ENCODE measurements at regions not wholly inside any gene's neighbourhood (a gene's known extent, or its start where the extent isn't known, plus 50 kb on each side); places are given as distances from the start of the nearest gene placed in this dataset.

DNA sequence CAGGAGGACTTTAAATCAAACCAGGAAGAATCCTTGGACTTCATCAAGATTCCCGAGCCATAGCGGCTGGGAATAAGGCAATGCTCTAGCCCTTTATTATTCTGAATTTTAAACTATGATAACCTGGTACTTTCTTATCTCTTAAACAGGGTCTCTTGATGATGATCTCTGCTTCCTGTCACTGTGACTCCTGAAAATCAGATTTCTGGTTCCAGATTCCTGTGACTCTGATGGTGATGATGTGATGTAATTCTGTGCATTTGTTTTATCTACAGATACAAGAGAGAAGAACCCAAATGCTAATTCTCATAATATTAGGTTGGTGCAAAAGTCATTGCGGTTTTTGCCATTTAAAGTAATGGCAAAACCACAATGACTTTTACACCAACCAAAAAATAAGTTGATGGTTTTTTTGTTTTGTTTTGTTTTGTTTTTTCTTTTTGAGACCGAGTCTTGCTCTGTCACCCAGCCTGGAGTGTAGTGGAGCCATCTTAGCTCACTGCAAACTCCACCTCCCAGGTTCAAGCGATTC, 116.3 kb upstream of the CREB1 start:
- DNase-seq (ENCODE audit: low read depth, low spot score), result no peak
- TF ChIP-seq, protein P1, sequence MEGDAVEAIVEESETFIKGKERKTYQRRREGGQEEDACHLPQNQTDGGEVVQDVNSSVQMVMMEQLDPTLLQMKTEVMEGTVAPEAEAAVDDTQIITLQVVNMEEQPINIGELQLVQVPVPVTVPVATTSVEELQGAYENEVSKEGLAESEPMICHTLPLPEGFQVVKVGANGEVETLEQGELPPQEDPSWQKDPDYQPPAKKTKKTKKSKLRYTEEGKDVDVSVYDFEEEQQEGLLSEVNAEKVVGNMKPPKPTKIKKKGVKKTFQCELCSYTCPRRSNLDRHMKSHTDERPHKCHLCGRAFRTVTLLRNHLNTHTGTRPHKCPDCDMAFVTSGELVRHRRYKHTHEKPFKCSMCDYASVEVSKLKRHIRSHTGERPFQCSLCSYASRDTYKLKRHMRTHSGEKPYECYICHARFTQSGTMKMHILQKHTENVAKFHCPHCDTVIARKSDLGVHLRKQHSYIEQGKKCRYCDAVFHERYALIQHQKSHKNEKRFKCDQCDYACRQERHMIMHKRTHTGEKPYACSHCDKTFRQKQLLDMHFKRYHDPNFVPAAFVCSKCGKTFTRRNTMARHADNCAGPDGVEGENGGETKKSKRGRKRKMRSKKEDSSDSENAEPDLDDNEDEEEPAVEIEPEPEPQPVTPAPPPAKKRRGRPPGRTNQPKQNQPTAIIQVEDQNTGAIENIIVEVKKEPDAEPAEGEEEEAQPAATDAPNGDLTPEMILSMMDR (IDR thresholded peaks at IDR 0.05; ENCODE audit: low read depth, low read length), result no peak
- in situ Hi-C loops (cut with HindIII; ENCODE audit: low sequenced_read_pairs), result no loop called here
- H3K4me3 ChIP-seq (ENCODE audit: low read depth, low read length), result no peak overlapping the region

DNA sequence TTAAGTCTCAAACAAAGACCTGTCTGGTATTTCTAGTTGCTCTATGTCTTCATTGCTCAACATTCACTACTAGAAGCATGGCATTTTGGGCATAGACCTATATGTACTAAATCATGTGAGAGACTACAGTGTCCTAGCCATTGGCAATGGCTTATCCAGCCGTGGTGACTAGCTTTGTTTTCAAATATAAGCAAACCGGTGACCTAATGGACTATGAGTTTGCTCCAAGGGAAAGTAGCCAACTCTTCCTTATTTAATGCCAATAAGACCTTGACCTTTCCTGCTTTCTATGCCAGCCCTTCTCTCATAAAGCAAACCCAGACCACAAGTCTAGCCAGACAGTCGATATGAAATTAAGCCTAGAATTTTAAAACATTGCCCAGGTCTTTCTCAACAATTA, 113.7 kb upstream of the CREB1 start:
- H3K4me3 ChIP-seq (ENCODE audit: low read depth, low read length), result no peak overlapping the region
- in situ Hi-C loops (cut with HindIII; ENCODE audit: low sequenced_read_pairs), result no loop called here
- peak; percentile 29 for DNase-seq (ENCODE audit: low read depth, low spot score)
- TF ChIP-seq, protein P1 (IDR thresholded peaks at IDR 0.05; ENCODE audit: low read depth, low read length), result no peak

DNA sequence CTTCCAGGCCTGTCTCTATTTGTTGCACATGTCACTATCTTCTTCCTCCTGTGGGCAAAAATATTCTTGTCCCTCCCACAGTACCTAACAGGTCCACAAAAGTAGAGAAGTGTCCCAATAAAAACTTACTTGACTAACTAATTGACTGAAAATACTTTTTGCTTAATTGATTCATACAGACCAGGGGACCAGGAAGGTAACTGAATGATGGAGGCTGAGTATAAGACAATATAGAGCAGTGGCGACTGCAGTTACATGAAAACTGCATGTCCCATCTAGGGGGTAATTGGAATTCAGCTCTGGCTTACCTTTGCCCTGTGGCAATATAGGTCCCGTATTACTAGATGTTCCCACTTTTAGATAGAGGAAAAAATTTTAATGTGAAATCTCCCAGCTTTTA, 112.9 kb upstream of the CREB1 start:
- TF ChIP-seq, protein P1 (IDR thresholded peaks at IDR 0.05; ENCODE audit: low read depth, low read length), result no peak
- H3K4me3 ChIP-seq (ENCODE audit: low read depth, low read length), result no peak overlapping the region
- in situ Hi-C loops (cut with HindIII; ENCODE audit: low sequenced_read_pairs), result no loop called here
- no peak for DNase-seq (ENCODE audit: low read depth, low spot score)

DNA sequence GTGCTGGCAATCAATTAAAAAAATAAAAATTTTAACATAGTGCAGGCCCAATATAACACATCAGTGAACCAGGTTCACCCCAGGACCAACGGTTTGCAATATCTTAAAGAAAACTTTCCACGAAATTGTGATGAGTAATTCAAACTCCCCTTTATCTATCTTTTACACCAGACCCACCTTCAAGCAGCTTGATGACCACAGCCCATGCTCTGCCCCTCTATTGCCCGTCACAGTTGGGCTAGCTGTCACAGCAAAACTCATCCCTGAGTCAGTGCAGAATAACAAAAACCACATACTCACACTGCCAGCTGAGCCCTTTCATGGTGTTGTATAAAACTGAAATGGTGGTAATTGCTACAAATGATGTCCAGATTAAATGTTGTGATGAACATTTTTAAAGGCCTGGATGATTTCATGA, 112.5 kb upstream of the CREB1 start:
- TF ChIP-seq, protein P1 (IDR thresholded peaks at IDR 0.05; ENCODE audit: low read depth, low read length), result no peak
- DNase-seq (ENCODE audit: low read depth, low spot score), result no peak
- no peak overlapping the region for H3K4me3 ChIP-seq (ENCODE audit: low read depth, low read length)
- in situ Hi-C loops (cut with HindIII; ENCODE audit: low sequenced_read_pairs), result no loop called here

DNA sequence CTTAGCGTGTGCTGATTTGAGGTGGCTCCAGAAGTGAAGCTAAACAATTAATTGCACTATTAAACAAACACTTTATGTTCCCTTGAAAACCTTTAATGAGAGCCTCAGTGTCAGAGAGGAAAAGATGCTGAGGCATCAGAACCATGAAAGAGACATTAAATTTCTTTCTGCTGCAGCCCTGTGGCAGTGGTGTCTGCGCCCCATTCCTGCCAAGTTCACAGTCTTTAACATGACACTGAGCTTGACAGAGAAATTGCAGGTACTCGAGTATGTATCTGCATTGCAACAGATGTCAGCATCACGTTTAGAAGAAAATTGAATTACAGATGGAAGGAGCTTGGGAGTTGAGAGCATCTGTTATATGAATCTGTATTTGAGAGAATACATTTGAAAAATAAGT, 111.3 kb upstream of the CREB1 start:
- H3K4me3 ChIP-seq (ENCODE audit: low read depth, low read length), result no peak overlapping the region
- DNase-seq (ENCODE audit: low read depth, low spot score), result no peak
- in situ Hi-C loops (cut with HindIII; ENCODE audit: low sequenced_read_pairs), result no loop called here
- TF ChIP-seq, protein P1 (IDR thresholded peaks at IDR 0.05; ENCODE audit: low read depth, low read length), result no peak

DNA sequence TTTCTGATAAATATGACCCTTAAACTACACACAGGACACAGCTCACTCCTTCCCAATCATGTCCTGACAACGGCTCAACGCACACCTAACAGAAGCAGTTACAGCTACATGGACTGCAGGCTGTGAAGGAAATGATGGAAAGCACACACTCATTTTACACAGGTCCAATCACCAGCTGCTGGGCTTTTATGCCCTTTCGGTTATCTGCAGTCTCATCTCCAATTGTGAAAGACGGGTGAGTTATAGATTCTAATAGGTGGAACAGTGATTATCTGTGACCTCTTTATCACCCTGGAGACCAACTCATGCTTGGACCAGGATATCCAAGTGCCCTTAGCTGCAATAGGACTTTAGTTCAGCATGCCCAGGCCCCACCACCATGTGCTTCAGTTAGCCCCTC, 110.4 kb upstream of the CREB1 start:
- H3K4me3 ChIP-seq (ENCODE audit: low read depth, low read length), result no peak overlapping the region
- DNase-seq (ENCODE audit: low read depth, low spot score), result no peak
- TF ChIP-seq, protein P1 (IDR thresholded peaks at IDR 0.05; ENCODE audit: low read depth, low read length), result no peak
- in situ Hi-C loops (cut with HindIII; ENCODE audit: low sequenced_read_pairs), result no loop called here

DNA sequence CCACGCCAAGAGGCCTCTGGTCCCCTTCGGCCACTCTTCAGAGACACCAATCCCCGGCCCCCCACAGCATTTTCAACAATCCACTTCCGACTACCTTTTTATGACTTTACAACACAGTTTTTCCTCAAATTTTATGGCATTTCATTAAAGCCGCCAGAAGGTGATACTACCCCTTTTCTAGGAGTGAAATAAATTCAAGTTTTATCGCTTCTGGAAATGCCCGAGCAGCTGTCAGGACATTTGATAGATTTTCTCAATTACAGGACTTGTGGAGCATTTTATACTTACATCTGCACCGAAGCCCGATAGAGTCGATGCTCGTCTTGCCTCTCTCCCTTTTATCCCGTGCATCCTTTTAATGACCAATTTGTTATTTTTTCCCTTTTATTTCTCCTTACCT, 108.1 kb upstream of the CREB1 start:
- TF ChIP-seq, protein P1 (IDR thresholded peaks at IDR 0.05; ENCODE audit: low read depth, low read length), result no peak
- DNase-seq (ENCODE audit: low read depth, low spot score), result no peak
- in situ Hi-C loops (cut with HindIII; ENCODE audit: low sequenced_read_pairs), result no loop called here
- H3K4me3 ChIP-seq (ENCODE audit: low read depth, low read length), result no peak overlapping the region

All from astrocyte of the spinal cord (primary cell).